ENCODE measurements at regions not wholly inside any gene's neighbourhood (a gene's known extent, or its start where the extent isn't known, plus 50 kb on each side); places are given as distances from the start of the nearest gene placed in this dataset.
A peak's percentile ranks its signal among the peaks of the same experiment; 100 is the strongest.

GRCh38 chr12:77189901-77190416 lies 124.6 kb upstream of the E2F7 start:
- no peak for DNase-seq

- no peak for DNase-seq
Observed at GRCh38 chr12:77189458-77189857, 124.1 kb upstream of the E2F7 start.

GRCh38 chr12:77179515-77179914 lies 114.1 kb upstream of the E2F7 start:
- DNase-seq, result no peak

GRCh38 chr12:77167801-77168200 lies 102.4 kb upstream of the E2F7 start:
- DNase-seq, result no peak

- no peak for DNase-seq
Observed at GRCh38 chr12:77166696-77167095, 101.3 kb upstream of the E2F7 start.

- no peak for DNase-seq
Observed at GRCh38 chr12:77163074-77164038, 98.0 kb upstream of the E2F7 start.

GRCh38 chr12:77161944-77162343 lies 96.6 kb upstream of the E2F7 start:
- no peak for DNase-seq

GRCh38 chr12:77160931-77161330 lies 95.6 kb upstream of the E2F7 start:
- no peak for DNase-seq

GRCh38 chr12:77153706-77154105 lies 88.3 kb upstream of the E2F7 start:
- DNase-seq, result no peak

- DNase-seq, result no peak
Observed at GRCh38 chr12:77152623-77153193, 87.3 kb upstream of the E2F7 start.

- DNase-seq, result no peak
Observed at GRCh38 chr12:77151030-77151429, 85.7 kb upstream of the E2F7 start.

- DNase-seq, result peak; percentile 31
Observed at GRCh38 chr12:77133566-77133965, 68.2 kb upstream of the E2F7 start.

GRCh38 chr12:77131977-77132490 lies 66.7 kb upstream of the E2F7 start:
- no peak for DNase-seq

GRCh38 chr12:77130193-77130592 lies 64.8 kb upstream of the E2F7 start:
- DNase-seq, result no peak

- DNase-seq, result no peak
Observed at GRCh38 chr12:77124767-77125166, 59.4 kb upstream of the E2F7 start.

- DNase-seq, result no peak
Observed at GRCh38 chr12:77122661-77123060, 57.3 kb upstream of the E2F7 start.

GRCh38 chr12:77122236-77122635 lies 56.9 kb upstream of the E2F7 start:
- no peak for DNase-seq

GRCh38 chr12:77120156-77121085 lies 55.1 kb upstream of the E2F7 start:
- no peak for DNase-seq

- no peak for DNase-seq
Observed at GRCh38 chr12:77118696-77119095, 53.3 kb upstream of the E2F7 start.

- DNase-seq, result no peak
Observed at GRCh38 chr12:77116277-77116676, 50.9 kb upstream of the E2F7 start.

GRCh38 chr12:77115471-77115870 lies 50.1 kb upstream of the E2F7 start:
- no peak for DNase-seq
